ENCODE measurements at regions not wholly inside any gene's neighbourhood (a gene's known extent, or its start where the extent isn't known, plus 50 kb on each side); places are given as distances from the start of the nearest gene placed in this dataset.

- no peak for TF ChIP-seq POLR2A (IDR thresholded peaks at IDR 0.05)
- TF ChIP-seq, protein P1, sequence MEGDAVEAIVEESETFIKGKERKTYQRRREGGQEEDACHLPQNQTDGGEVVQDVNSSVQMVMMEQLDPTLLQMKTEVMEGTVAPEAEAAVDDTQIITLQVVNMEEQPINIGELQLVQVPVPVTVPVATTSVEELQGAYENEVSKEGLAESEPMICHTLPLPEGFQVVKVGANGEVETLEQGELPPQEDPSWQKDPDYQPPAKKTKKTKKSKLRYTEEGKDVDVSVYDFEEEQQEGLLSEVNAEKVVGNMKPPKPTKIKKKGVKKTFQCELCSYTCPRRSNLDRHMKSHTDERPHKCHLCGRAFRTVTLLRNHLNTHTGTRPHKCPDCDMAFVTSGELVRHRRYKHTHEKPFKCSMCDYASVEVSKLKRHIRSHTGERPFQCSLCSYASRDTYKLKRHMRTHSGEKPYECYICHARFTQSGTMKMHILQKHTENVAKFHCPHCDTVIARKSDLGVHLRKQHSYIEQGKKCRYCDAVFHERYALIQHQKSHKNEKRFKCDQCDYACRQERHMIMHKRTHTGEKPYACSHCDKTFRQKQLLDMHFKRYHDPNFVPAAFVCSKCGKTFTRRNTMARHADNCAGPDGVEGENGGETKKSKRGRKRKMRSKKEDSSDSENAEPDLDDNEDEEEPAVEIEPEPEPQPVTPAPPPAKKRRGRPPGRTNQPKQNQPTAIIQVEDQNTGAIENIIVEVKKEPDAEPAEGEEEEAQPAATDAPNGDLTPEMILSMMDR (IDR thresholded peaks at IDR 0.05) = no peak
Observed at GRCh38 chr17:53574038-53574437, 248.7 kb upstream of the KIF2B start.

Measured in stomach (tissue), 4 donors.